Hepatocyte (in vitro differentiated cells): ENCODE measurements at regions not wholly inside any gene's neighbourhood (a gene's known extent, or its start where the extent isn't known, plus 50 kb on each side); places are given as distances from the start of the nearest gene placed in this dataset.

Experiments used
- DNase-seq: peaks from one replicate; pipeline ENCODE4 v3.0.0-alpha.2; 2016; ENCODE audit warnings: low spot score
- H2AFZ ChIP-seq: fragments of 200-600 bp; sonication (generic); 2 replicates; pipeline ENCODE4 v1.6.0; 2016; ENCODE audit warnings: antibody characterized with exemption, mild to moderate bottlenecking
- H3K27ac ChIP-seq: fragments of 200-600 bp; sonication (generic); 2 replicates; pipeline ENCODE4 v1.5.1; 2016; ENCODE audit warnings: mild to moderate bottlenecking
- H3K27me3 ChIP-seq: fragments of 200-600 bp; sonication (generic); 2 replicates; pipeline ENCODE4 v1.6.1; 2016
- H3K36me3 ChIP-seq: fragments of 200-600 bp; sonication (generic); replicated peaks from 2 replicates; pipeline ENCODE4 v1.5.1; 2016; ENCODE audit warnings: low read depth; ENCODE audit not compliant: insufficient read depth
- H3K4me1 ChIP-seq: fragments of 200-600 bp; sonication (generic); 2 replicates; pipeline ENCODE4 v1.5.1; 2016; ENCODE audit warnings: mild to moderate bottlenecking, moderate library complexity; ENCODE audit not compliant: insufficient read depth
- H3K4me2 ChIP-seq: fragments of 200-600 bp; sonication (generic); 2 replicates; pipeline ENCODE4 v1.6.0; 2016
- H3K4me3 ChIP-seq: fragments of 200-600 bp; sonication (generic); 2 replicates; pipeline ENCODE4 v1.5.1; 2016; ENCODE audit warnings: mild to moderate bottlenecking
- H3K79me2 ChIP-seq: fragments of 200-600 bp; sonication (generic); 2 replicates; pipeline ENCODE4 v1.6.0; 2017; ENCODE audit warnings: mild to moderate bottlenecking
- H3K9me2 ChIP-seq: fragments of 200-600 bp; sonication (generic); replicated peaks from 2 replicates; pipeline ENCODE4 v1.6.0; 2017; ENCODE audit warnings: mild to moderate bottlenecking; ENCODE audit not compliant: insufficient read depth
- H3K9me3 ChIP-seq: fragments of 200-600 bp; sonication (generic); 2 replicates; pipeline ENCODE4 v1.5.1; 2016; ENCODE audit warnings: low read depth, mild to moderate bottlenecking
- H4K20me1 ChIP-seq: fragments of 200-600 bp; sonication (generic); 2 replicates; pipeline ENCODE4 v1.6.0; 2016; ENCODE audit warnings: mild to moderate bottlenecking; ENCODE audit not compliant: insufficient read depth, poor library complexity, severe bottlenecking
- EZH2 ChIP-seq: fragments of 200-600 bp; sonication (generic); IDR thresholded peaks from 2 replicates; pipeline ENCODE4 v1.6.1; 2016; ENCODE audit warnings: antibody characterized with exemption, mild to moderate bottlenecking, borderline replicate concordance
- EZH2phosphoT487 ChIP-seq: fragments of 200-600 bp; sonication (generic); IDR thresholded peaks from one replicate; pipeline ENCODE4 v1.6.1; 2018; ENCODE audit warnings: antibody characterized with exemption, mild to moderate bottlenecking, low read depth, moderate library complexity; ENCODE audit not compliant: unreplicated experiment, severe bottlenecking
- WGBS: methylation state at CpG from one replicate; pipeline ENCODE4 v1.1.6; 2016; ENCODE audit warnings: low lambda C conversion rate; ENCODE audit errors: missing lambda C conversion rate; 5-methylcytosine and 5-hydroxymethylcytosine counted together
- TF ChIP-seq, protein P1 (sequence below): fragments of 200-600 bp; sonication (generic); IDR thresholded peaks from 2 replicates; pipeline ENCODE4 v1.5.1; 2016; ENCODE audit warnings: antibody characterized with exemption, mild to moderate bottlenecking; ENCODE audit not compliant: poor library complexity

GRCh38 chr2:133682347-133682746 lies 114.1 kb upstream of the NCKAP5 start:
- WGBS = 64% methylated on average over 1 of the region's 1 CpG
- no peak for TF ChIP-seq EZH2
- no peak for TF ChIP-seq EZH2phosphoT487
- TF ChIP-seq, protein P1, sequence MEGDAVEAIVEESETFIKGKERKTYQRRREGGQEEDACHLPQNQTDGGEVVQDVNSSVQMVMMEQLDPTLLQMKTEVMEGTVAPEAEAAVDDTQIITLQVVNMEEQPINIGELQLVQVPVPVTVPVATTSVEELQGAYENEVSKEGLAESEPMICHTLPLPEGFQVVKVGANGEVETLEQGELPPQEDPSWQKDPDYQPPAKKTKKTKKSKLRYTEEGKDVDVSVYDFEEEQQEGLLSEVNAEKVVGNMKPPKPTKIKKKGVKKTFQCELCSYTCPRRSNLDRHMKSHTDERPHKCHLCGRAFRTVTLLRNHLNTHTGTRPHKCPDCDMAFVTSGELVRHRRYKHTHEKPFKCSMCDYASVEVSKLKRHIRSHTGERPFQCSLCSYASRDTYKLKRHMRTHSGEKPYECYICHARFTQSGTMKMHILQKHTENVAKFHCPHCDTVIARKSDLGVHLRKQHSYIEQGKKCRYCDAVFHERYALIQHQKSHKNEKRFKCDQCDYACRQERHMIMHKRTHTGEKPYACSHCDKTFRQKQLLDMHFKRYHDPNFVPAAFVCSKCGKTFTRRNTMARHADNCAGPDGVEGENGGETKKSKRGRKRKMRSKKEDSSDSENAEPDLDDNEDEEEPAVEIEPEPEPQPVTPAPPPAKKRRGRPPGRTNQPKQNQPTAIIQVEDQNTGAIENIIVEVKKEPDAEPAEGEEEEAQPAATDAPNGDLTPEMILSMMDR = no peak
- Histone ChIP-seq H3K4me3 (no peak overlapping the region), H3K9me3 (no peaks in the 10 kb centered on the region), H2AFZ (no peak overlapping the region), H3K27me3 (peaks cover 12% of the 10 kb centered on the region), H3K9me2 (no peaks in the 10 kb centered on the region), H3K36me3 (no peaks in the 10 kb centered on the region), H3K27ac (no peak overlapping the region), H3K4me2 (no peak overlapping the region), H4K20me1 (no peaks in the 10 kb centered on the region), H3K4me1 (no peaks in the 10 kb centered on the region), H3K79me2 (no peaks in the 10 kb centered on the region)
- no peak for DNase-seq

DNA sequence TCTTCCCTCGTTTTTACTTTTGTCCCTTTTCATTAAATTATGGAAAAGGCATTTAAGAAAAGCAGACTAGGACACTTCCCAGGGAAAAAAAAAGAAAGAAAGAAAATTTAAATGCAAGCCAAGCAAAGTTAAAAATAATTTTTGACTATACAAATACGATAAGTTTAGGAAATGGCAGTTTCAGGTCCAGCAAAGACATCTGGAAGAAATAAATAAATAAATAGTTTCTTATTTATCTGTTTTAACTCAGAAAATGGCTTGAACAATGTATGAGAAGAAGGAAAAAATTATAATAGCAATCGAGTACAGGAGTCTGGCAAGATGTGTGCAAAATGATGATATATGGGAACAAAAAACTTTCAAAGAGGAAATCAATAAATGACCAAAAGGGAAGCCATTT lies 114.6 kb upstream of the NCKAP5 start:
- H3K36me3 ChIP-seq = no peaks in the 10 kb centered on the region
- peaks cover 14% of the 10 kb centered on the region for H3K27me3 ChIP-seq
- H3K9me3 ChIP-seq = no peaks in the 10 kb centered on the region
- H2AFZ ChIP-seq = no peak overlapping the region
- no peaks in the 10 kb centered on the region for H3K79me2 ChIP-seq
- H3K4me2 ChIP-seq = no peak overlapping the region
- no peaks in the 10 kb centered on the region for H3K9me2 ChIP-seq
- DNase-seq = no peak
- no peaks in the 10 kb centered on the region for H4K20me1 ChIP-seq
- TF ChIP-seq EZH2phosphoT487 = no peak
- TF ChIP-seq, protein P1 = no peak
- TF ChIP-seq EZH2 = no peak
- no peak overlapping the region for H3K27ac ChIP-seq
- no peaks in the 10 kb centered on the region for H3K4me1 ChIP-seq
- 71% methylated on average over 3 of the region's 3 CpGs for WGBS
- no peak overlapping the region for H3K4me3 ChIP-seq

DNA sequence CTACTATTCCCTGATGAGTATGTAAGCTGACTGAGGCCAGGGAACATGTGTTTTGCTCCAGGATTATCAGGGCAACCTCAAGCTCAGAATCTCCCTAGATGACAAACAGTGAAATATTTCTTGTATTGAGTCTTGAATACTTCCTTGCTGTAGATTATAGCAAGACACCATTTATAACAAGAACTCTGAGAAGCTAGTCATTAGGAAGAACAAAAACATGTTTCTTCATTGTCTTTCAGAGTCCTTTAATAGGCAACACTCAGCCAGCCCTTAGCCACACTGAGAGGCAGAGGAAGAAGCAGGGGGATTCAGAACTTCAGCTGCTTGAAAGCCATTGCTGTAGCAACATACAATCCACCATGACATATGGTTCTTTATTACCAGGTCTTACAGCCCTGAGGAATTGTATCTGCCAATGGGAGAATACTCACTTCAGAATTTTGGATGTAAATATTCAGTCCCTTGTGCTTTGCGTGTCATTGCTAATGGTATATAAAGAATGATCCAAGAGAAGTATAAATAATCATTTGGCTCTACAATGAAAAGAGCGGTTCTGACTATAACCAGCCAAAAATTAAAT lies 117.5 kb upstream of the NCKAP5 start:
- no peaks in the 10 kb centered on the region for H3K4me1 ChIP-seq
- no peak for TF ChIP-seq EZH2phosphoT487
- no peak for TF ChIP-seq EZH2
- TF ChIP-seq, protein P1 = no peak
- H2AFZ ChIP-seq = no peak overlapping the region
- no peaks in the 10 kb centered on the region for H3K79me2 ChIP-seq
- no peak overlapping the region for H3K4me2 ChIP-seq
- H4K20me1 ChIP-seq = no peaks in the 10 kb centered on the region
- H3K27ac ChIP-seq = no peak overlapping the region
- no peaks in the 10 kb centered on the region for H3K9me2 ChIP-seq
- peaks cover 14% of the 10 kb centered on the region for H3K27me3 ChIP-seq
- no peak overlapping the region for H3K4me3 ChIP-seq
- H3K9me3 ChIP-seq = no peaks in the 10 kb centered on the region
- 96% methylated on average over 2 of the region's 2 CpGs for WGBS
- no peak for DNase-seq
- H3K36me3 ChIP-seq = no peaks in the 10 kb centered on the region

DNA sequence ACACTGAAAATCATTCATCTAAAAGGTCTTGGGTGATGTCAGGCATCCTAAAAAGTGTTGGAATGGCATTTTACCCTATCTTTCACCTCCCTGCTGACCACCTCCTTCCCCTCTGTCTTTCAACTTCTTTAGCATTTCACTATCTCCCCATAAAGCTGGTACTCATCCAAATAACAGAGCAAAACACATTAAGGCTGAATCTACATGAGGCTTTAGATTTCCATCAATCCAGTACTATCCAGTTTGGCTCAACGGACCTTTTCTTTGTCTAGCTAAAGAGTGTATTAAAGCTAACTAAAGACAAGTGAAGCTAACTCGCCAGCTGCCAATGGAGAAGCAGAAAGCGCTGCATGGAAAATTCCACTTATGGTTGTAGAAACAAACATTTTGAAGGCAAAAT lies 122.5 kb upstream of the NCKAP5 start:
- WGBS = 71% methylated on average over 3 of the region's 3 CpGs
- no peaks in the 10 kb centered on the region for H3K36me3 ChIP-seq
- no peak overlapping the region for H3K4me3 ChIP-seq
- H3K9me2 ChIP-seq = no peaks in the 10 kb centered on the region
- H3K4me2 ChIP-seq = no peak overlapping the region
- peaks cover 14% of the 10 kb centered on the region for H3K27me3 ChIP-seq
- TF ChIP-seq EZH2phosphoT487 = no peak
- TF ChIP-seq, protein P1 = no peak
- TF ChIP-seq EZH2 = no peak
- no peaks in the 10 kb centered on the region for H3K9me3 ChIP-seq
- no peak for DNase-seq
- H3K4me1 ChIP-seq = no peaks in the 10 kb centered on the region
- H3K27ac ChIP-seq = no peak overlapping the region
- no peaks in the 10 kb centered on the region for H4K20me1 ChIP-seq
- no peak overlapping the region for H2AFZ ChIP-seq
- no peaks in the 10 kb centered on the region for H3K79me2 ChIP-seq
